SK-N-SH treated with all-trans-retinoic acid at 6 μM for 48 hours (cell line): ENCODE measurements at regions not wholly inside any gene's neighbourhood (a gene's known extent, or its start where the extent isn't known, plus 50 kb on each side); places are given as distances from the start of the nearest gene placed in this dataset.

Source experiments
- ARNTL ChIP-seq: fragments of 450-650 bp; formaldehyde crosslinking; IDR thresholded peaks from 2 replicates; pipeline ENCODE4 v1.5.0; 2020; ENCODE audit warnings: low read depth, mild to moderate bottlenecking, moderate library complexity, borderline replicate concordance
- TF ChIP-seq, protein P1 (sequence below): fragments of 250-450 bp; sonication (Bioruptor Pico); IDR thresholded peaks from 2 replicates; pipeline ENCODE4 v1.8.0; 2020; ENCODE audit warnings: mild to moderate bottlenecking, moderate library complexity, borderline replicate concordance

DNA sequence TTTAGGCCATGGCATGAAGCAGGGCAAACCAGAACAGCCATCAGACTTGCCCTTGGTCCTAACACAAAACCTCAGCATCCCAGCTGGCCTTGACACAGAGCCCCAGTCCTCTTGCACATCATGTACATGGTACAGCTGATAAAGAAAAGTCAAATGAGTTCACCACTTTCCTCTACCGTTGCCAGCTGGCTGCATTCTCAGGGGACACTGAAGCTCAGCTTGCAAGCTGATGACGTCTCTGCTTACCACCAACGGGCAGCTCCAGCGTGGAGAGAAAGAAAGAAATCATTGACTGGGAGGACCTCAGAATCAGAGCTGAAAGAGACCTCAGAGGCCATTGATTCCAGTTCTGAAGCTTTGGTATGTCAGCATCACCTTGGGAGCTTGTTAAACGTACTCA is 80.7 kb upstream of the CES5A start:
- TF ChIP-seq, protein P1, sequence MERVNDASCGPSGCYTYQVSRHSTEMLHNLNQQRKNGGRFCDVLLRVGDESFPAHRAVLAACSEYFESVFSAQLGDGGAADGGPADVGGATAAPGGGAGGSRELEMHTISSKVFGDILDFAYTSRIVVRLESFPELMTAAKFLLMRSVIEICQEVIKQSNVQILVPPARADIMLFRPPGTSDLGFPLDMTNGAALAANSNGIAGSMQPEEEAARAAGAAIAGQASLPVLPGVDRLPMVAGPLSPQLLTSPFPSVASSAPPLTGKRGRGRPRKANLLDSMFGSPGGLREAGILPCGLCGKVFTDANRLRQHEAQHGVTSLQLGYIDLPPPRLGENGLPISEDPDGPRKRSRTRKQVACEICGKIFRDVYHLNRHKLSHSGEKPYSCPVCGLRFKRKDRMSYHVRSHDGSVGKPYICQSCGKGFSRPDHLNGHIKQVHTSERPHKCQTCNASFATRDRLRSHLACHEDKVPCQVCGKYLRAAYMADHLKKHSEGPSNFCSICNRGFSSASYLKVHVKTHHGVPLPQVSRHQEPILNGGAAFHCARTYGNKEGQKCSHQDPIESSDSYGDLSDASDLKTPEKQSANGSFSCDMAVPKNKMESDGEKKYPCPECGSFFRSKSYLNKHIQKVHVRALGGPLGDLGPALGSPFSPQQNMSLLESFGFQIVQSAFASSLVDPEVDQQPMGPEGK: no peak
- no peak for TF ChIP-seq ARNTL (CRISPR knock-in tag)
